ENCODE measurements at regions not wholly inside any gene's neighbourhood (a gene's known extent, or its start where the extent isn't known, plus 50 kb on each side); places are given as distances from the start of the nearest gene placed in this dataset.
"Not testable (repeated sequence)": the region's sequence is repeated elsewhere in the genome, so short reads cannot be mapped to it uniquely, and the experiment has no call there.

DNA sequence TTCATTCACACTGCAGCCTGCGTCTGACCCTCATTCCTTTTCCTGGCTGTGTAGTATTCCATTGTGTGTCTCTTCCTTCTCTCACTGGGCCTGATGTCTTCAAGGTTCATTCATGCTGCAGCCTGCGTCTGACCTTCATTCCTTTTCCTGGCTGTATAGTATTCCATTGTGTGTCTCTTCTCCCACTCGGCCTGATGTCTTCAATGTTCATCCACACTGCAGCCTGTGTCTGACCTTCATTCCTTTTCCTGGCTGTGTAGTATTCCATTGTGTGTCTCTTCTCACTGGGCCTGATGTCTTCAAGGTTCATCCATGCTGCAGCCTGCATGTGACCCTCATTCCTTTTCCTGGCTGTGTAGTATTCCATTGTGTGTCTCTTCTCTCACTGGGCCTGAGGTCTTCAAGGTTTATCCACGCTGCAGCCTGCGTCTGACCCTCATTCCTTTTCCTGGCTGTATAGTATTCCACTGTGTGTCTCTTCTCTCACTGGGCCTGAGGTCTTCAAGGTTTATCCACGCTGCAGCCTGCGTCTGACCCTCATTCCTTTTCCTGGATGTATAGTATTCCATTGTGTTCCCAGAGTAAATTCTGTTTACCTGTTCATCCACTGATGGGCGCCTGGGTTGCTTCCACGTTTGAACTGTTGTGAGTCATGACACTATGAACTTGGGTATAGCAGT lies 191.0 kb downstream of the CRLF2 start:
- Histone ChIP-seq H3K4me3 (ENCODE audit: low read depth in 1 of 5, low read length in 5 of 5) (peak overlapping the region in 1 of 5 donors; percentile 3), H3K9me3 (ENCODE audit: control insufficient read depth in 5 of 5, low read length in 5 of 5) (peaks cover 0 to 20% (median 12%) of the 10 kb centered on the region in 5 donors)
- H3K27me3 ChIP-seq (ENCODE audit: control insufficient read depth in 5 of 5, insufficient read depth in 4 of 5, low read length in 5 of 5); H3K9ac ChIP-seq (ENCODE audit: low read length in 5 of 5); H3K36me3 ChIP-seq (ENCODE audit: control insufficient read depth in 5 of 5, insufficient read depth in 5 of 5, low read length in 5 of 5); H3K4me1 ChIP-seq (ENCODE audit: control insufficient read depth in 5 of 5, insufficient read depth in 5 of 5, low read length in 5 of 5); H3K27ac ChIP-seq (ENCODE audit: low read depth, low read length): not testable (repeated sequence)

DNA sequence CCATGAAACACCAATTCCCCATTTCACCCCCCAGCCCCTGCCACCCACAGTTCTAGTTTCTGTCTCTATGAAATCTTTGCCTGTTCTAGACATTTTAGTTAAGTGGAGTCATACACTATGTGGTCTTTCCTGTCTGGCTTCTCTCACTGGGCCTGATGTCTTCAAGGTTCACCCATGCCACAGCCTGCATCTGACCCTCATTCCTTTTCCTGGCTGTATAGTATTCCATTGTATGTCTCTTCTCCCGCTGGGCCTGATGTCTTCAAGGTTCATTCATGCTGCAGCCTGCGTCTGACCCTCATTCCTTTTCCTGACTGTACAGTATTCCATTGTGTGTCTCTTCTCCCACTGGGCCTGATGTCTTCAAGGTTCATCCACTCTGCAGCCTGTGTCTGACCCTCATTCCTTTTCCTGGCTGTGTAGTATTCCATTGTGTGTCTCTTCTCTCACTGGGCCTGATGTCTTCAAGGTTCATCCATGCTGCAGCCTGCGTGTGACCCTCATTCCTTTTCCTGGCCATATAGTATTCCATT lies 191.7 kb downstream of the CRLF2 start:
- Histone ChIP-seq H3K27ac (ENCODE audit: low read depth, low read length) (no peak overlapping the region), H3K4me3 (ENCODE audit: low read depth in 1 of 5, low read length in 5 of 5) (peak overlapping the region in 2 of 5 donors; percentile 19 to 23), H3K27me3 (ENCODE audit: control insufficient read depth in 5 of 5, insufficient read depth in 4 of 5, low read length in 5 of 5) (no peaks in the 10 kb centered on the region), H3K9ac (ENCODE audit: low read length in 5 of 5) (no peak overlapping the region), H3K4me1 (ENCODE audit: control insufficient read depth in 5 of 5, insufficient read depth in 5 of 5, low read length in 5 of 5) (no peaks in the 10 kb centered on the region), H3K36me3 (ENCODE audit: control insufficient read depth in 5 of 5, insufficient read depth in 5 of 5, low read length in 5 of 5) (no peaks in the 10 kb centered on the region), H3K9me3 (ENCODE audit: control insufficient read depth in 5 of 5, low read length in 5 of 5) (peaks cover 0 to 20% (median 12%) of the 10 kb centered on the region in 5 donors)

DNA sequence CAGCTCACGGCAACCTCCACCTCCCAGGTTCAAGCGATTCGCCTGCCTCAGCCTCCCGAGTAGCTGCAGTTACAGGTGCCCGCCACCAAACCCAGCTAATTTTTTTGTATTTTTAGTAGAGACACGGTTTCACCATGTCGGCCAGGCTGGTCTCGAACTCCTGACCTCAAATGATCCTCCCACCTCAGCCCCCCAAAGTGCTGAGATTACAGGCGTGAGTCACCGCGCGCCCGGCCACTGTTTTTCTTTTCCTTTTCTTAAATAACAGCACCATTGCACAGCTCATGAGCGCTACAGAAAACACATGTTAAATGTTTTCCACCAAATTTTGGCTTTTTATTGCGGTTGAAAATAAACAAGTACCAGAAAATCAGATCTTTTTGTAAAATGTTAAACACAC lies 195.5 kb downstream of the CRLF2 start:
- H3K4me3 ChIP-seq (ENCODE audit: low read depth in 1 of 5, low read length in 5 of 5); H3K9ac ChIP-seq (ENCODE audit: low read length in 5 of 5); H3K27ac ChIP-seq (ENCODE audit: low read depth, low read length); H3K4me1 ChIP-seq (ENCODE audit: control insufficient read depth in 5 of 5, insufficient read depth in 5 of 5, low read length in 5 of 5); H3K36me3 ChIP-seq (ENCODE audit: control insufficient read depth in 5 of 5, insufficient read depth in 5 of 5, low read length in 5 of 5); H3K27me3 ChIP-seq (ENCODE audit: control insufficient read depth in 5 of 5, insufficient read depth in 4 of 5, low read length in 5 of 5): not testable (repeated sequence)
- H3K9me3 ChIP-seq (ENCODE audit: control insufficient read depth in 5 of 5, low read length in 5 of 5), result peaks cover 0 to 14% (median 12%) of the 10 kb centered on the region in 5 donors

DNA sequence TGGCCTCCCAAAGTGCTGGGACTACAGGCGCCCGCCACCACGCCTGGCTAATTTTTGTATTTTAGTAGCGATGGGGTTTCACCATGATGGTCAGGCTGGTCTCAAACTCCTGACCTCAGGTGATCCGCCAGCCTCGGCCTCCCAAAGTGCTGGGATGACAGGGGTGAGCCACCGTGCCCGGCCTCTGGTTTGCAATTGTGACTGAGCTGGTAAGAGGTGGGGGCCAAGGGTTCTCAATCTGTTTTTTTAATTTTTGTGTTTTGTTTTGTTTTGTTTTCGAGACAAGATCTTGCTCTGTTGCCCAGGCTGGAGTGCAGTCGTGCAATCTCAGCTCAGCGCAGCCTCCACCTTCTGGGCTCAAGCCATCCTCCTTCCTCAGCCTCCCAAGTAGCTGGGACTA lies 196.2 kb downstream of the CRLF2 start:
- not testable (repeated sequence) for H3K4me3 ChIP-seq (ENCODE audit: low read depth in 1 of 5, low read length in 5 of 5); H3K9me3 ChIP-seq (ENCODE audit: control insufficient read depth in 5 of 5, low read length in 5 of 5)

DNA sequence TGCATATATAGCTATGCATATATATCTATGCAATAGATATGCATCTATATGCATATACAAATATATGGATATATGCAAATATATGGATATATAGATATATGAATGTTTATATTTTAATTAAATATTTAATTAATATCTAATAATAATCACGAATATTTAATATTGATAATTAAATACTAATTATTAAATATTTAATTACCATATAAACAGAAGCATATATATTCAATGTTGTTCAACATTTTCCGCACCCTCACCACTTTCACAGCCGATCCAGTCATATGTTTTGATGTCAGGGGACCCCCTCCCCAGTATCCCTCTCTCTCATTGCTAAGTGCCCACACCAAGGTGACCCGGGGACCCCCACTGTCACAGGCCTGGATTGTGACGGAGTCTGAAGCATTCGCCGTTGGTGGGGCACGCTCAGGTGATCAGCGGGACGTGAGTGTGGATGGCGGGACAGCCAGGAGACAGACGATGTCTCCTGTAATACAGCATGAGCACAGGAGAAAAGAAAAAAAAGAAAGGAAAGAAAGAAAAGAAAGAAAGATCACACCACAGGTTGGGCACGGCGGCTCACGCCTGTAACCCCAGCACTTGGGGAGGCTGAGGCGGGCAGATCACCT lies 199.7 kb downstream of the CRLF2 start:
- Histone ChIP-seq H3K9ac (ENCODE audit: low read length in 5 of 5) (no peak overlapping the region), H3K4me1 (ENCODE audit: control insufficient read depth in 5 of 5, insufficient read depth in 5 of 5, low read length in 5 of 5) (no peaks in the 10 kb centered on the region), H3K27me3 (ENCODE audit: control insufficient read depth in 5 of 5, insufficient read depth in 4 of 5, low read length in 5 of 5) (no peaks in the 10 kb centered on the region), H3K27ac (ENCODE audit: low read depth, low read length) (no peak overlapping the region), H3K36me3 (ENCODE audit: control insufficient read depth in 5 of 5, insufficient read depth in 5 of 5, low read length in 5 of 5) (no peaks in the 10 kb centered on the region), H3K4me3 (ENCODE audit: low read depth in 1 of 5, low read length in 5 of 5) (no peak overlapping the region), H3K9me3 (ENCODE audit: control insufficient read depth in 5 of 5, low read length in 5 of 5) (no peaks in the 10 kb centered on the region)

More for the DNA sequence above, 196.2 kb downstream of the CRLF2 start:
- H3K4me1 ChIP-seq (ENCODE audit: control insufficient read depth in 5 of 5, insufficient read depth in 5 of 5, low read length in 5 of 5); H3K27ac ChIP-seq (ENCODE audit: low read depth, low read length); H3K9ac ChIP-seq (ENCODE audit: low read length in 5 of 5); H3K27me3 ChIP-seq (ENCODE audit: control insufficient read depth in 5 of 5, insufficient read depth in 4 of 5, low read length in 5 of 5); H3K36me3 ChIP-seq (ENCODE audit: control insufficient read depth in 5 of 5, insufficient read depth in 5 of 5, low read length in 5 of 5): not testable (repeated sequence)

DNA sequence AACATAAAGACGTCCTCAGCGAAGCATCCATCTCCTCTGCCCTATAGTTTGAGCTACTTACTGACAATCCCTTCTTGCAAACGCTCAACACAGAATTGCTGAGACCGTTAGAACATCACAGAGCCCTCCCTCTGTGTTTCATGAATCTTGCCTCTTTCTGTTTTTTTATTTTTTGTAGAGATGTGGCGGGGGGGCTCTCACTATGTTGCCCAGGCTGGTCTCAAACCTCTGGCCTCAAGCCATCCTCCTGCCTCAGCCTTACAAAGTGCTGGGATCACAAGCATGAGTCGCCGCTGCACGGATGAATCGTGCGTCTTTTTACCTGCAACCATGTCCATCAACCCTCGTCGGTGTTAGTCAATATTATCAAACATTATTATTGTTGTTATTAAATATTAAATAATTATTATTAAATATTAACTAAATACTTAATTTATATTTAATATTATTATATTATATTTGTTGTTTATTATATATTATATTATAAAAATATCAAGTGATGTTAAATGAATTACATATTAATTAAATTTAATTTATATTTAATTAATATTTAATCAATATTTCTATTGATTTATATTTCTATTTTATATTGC lies 200.7 kb downstream of the CRLF2 start:
- Histone ChIP-seq H3K36me3 (ENCODE audit: control insufficient read depth in 5 of 5, insufficient read depth in 5 of 5, low read length in 5 of 5) (no peaks in the 10 kb centered on the region), H3K27ac (ENCODE audit: low read depth, low read length) (no peak overlapping the region), H3K9ac (ENCODE audit: low read length in 5 of 5) (no peak overlapping the region), H3K4me1 (ENCODE audit: control insufficient read depth in 5 of 5, insufficient read depth in 5 of 5, low read length in 5 of 5) (no peaks in the 10 kb centered on the region), H3K27me3 (ENCODE audit: control insufficient read depth in 5 of 5, insufficient read depth in 4 of 5, low read length in 5 of 5) (peaks cover 0 to 5% (median 0%) of the 10 kb centered on the region in 5 donors), H3K9me3 (ENCODE audit: control insufficient read depth in 5 of 5, low read length in 5 of 5) (no peaks in the 10 kb centered on the region), H3K4me3 (ENCODE audit: low read depth in 1 of 5, low read length in 5 of 5) (no peak overlapping the region)

DNA sequence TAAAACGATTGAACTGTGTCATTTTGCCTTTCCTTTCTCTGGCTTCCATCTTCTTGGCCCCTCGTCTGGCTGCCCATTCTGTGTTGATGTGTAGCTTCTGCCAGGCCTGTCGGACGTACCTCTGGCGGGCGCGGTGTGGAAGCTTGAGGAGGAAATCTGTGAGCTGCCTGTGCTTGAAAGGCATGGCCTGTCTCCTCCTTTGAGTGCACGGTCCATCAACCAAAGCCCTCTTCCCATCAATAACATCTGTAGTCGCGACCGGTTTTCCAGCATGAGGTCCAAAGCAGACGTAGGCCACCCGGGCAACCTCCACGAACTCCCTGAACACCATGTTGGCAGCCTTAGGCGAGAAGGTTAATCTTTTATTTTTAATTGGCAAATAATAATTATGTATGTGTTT lies 202.7 kb downstream of the CRLF2 start:
- Histone ChIP-seq H3K27ac (ENCODE audit: low read depth, low read length) (no peak overlapping the region), H3K4me1 (ENCODE audit: control insufficient read depth in 5 of 5, insufficient read depth in 5 of 5, low read length in 5 of 5) (no peaks in the 10 kb centered on the region)

DNA sequence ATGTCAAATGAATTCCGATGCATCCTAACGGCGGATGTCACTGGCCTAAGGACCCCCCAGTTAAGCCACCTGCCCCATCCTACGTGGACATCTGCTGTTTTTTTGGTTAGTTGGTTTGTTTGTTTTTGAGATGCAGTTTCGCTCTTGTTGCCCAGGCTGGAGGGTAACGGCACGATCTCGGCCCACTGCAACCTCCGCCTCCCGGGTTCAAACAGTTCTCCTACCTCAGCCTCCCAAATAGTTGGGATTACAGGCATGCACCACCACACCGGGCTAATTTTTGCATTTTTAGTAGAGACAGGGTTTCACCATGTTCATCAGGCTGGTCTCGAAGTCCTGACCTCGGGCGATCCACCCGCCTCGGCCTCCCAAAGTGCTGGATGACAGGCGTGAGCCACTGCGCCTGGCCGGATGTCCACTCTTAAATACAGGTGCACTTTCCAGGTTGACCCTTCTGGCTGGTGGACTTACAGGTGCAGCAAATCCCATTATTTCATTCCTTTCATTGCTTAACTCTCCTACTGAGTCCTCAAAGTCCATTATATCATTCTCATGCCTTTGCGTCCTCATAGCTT lies 206.2 kb downstream of the CRLF2 start:
- Histone ChIP-seq H3K9me3 (ENCODE audit: control insufficient read depth in 5 of 5, low read length in 5 of 5) (no peaks in the 10 kb centered on the region), H3K27ac (ENCODE audit: low read depth, low read length) (no peak overlapping the region), H3K9ac (ENCODE audit: low read length in 5 of 5) (no peak overlapping the region), H3K4me3 (ENCODE audit: low read depth in 1 of 5, low read length in 5 of 5) (no peak overlapping the region), H3K4me1 (ENCODE audit: control insufficient read depth in 5 of 5, insufficient read depth in 5 of 5, low read length in 5 of 5) (no peaks in the 10 kb centered on the region), H3K36me3 (ENCODE audit: control insufficient read depth in 5 of 5, insufficient read depth in 5 of 5, low read length in 5 of 5) (no peaks in the 10 kb centered on the region), H3K27me3 (ENCODE audit: control insufficient read depth in 5 of 5, insufficient read depth in 4 of 5, low read length in 5 of 5) (peaks cover 0 to 5% (median 3%) of the 10 kb centered on the region in 5 donors)

More for the DNA sequence above, 202.7 kb downstream of the CRLF2 start:
- H3K4me3 ChIP-seq (ENCODE audit: low read depth in 1 of 5, low read length in 5 of 5), result no peak overlapping the region
- H3K36me3 ChIP-seq (ENCODE audit: control insufficient read depth in 5 of 5, insufficient read depth in 5 of 5, low read length in 5 of 5), result no peaks in the 10 kb centered on the region
- peaks cover 0 to 5% (median 0%) of the 10 kb centered on the region in 5 donors for H3K27me3 ChIP-seq (ENCODE audit: control insufficient read depth in 5 of 5, insufficient read depth in 4 of 5, low read length in 5 of 5)
- H3K9ac ChIP-seq (ENCODE audit: low read length in 5 of 5), result no peak overlapping the region
- H3K9me3 ChIP-seq (ENCODE audit: control insufficient read depth in 5 of 5, low read length in 5 of 5), result no peaks in the 10 kb centered on the region

DNA sequence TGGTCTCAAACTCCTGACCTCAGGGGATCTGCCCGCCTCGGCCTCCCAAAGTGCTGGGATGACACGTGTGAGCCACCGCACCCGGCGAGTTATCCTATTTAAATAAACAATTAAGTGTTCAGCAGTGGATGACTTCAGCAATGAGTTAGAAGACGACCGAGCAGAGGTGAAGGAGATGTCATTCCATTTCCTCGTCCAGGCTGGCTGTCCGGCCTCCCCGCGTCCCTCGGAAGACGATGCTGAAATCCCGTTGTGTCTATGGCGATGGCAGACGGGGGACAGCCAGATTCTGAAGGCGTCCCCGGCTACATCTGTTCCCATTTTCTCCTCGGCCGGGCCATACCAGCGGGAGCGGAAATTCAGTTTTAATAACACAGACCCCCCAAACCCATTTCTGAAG lies 209.8 kb downstream of the CRLF2 start:
- Histone ChIP-seq H3K9ac (ENCODE audit: low read length in 5 of 5) (no peak overlapping the region), H3K4me3 (ENCODE audit: low read depth in 1 of 5, low read length in 5 of 5) (no peak overlapping the region), H3K9me3 (ENCODE audit: control insufficient read depth in 5 of 5, low read length in 5 of 5) (no peaks in the 10 kb centered on the region)

DNA sequence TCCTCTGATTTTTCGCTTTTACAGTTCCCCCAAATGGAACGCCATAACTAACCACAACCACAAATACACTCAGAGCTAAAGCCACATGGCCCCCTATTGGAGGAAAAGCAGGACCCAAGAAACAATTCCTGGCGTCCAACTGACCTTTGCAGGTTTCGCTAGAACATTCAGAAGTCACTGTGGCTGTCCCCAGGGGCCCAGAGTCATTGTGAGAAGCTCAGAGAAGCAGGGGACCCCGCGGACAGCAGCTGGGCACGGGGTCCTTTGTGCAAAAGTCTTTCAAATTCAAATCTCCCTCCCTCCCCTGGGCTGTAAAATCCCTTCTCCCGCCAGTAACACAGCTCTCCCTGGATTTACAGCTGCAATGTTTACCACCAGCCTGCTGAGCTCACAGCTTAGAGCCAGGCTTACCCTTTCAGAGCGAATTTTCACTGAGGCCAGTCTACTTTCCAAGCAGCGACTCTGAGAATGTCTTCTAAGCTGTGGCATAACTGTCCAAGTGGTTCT lies 214.8 kb downstream of the CRLF2 start:
- H3K9me3 ChIP-seq (ENCODE audit: control insufficient read depth in 5 of 5, low read length in 5 of 5), result peaks cover 2 to 23% (median 15%) of the 10 kb centered on the region in 5 donors
- no peak overlapping the region for H3K4me3 ChIP-seq (ENCODE audit: low read depth in 1 of 5, low read length in 5 of 5)
- no peak overlapping the region for H3K27ac ChIP-seq (ENCODE audit: low read depth, low read length)
- no peak overlapping the region for H3K9ac ChIP-seq (ENCODE audit: low read length in 5 of 5)
- H3K36me3 ChIP-seq (ENCODE audit: control insufficient read depth in 5 of 5, insufficient read depth in 5 of 5, low read length in 5 of 5), result peaks cover 0 to 6% (median 0%) of the 10 kb centered on the region in 5 donors
- H3K4me1 ChIP-seq (ENCODE audit: control insufficient read depth in 5 of 5, insufficient read depth in 5 of 5, low read length in 5 of 5), result no peaks in the 10 kb centered on the region
- H3K27me3 ChIP-seq (ENCODE audit: control insufficient read depth in 5 of 5, insufficient read depth in 4 of 5, low read length in 5 of 5), result peaks cover 0 to 5% (median 0%) of the 10 kb centered on the region in 5 donors

More for the DNA sequence above, 209.8 kb downstream of the CRLF2 start:
- Histone ChIP-seq H3K27ac (ENCODE audit: low read depth, low read length) (no peak overlapping the region), H3K4me1 (ENCODE audit: control insufficient read depth in 5 of 5, insufficient read depth in 5 of 5, low read length in 5 of 5) (no peaks in the 10 kb centered on the region), H3K27me3 (ENCODE audit: control insufficient read depth in 5 of 5, insufficient read depth in 4 of 5, low read length in 5 of 5) (peaks cover 0 to 6% (median 3%) of the 10 kb centered on the region in 5 donors), H3K36me3 (ENCODE audit: control insufficient read depth in 5 of 5, insufficient read depth in 5 of 5, low read length in 5 of 5) (no peaks in the 10 kb centered on the region)

Data from subcutaneous abdominal adipose tissue (tissue), 5 donors.